ENCODE measurements at regions not wholly inside any gene's neighbourhood (a gene's known extent, or its start where the extent isn't known, plus 50 kb on each side); places are given as distances from the start of the nearest gene placed in this dataset.

DNA sequence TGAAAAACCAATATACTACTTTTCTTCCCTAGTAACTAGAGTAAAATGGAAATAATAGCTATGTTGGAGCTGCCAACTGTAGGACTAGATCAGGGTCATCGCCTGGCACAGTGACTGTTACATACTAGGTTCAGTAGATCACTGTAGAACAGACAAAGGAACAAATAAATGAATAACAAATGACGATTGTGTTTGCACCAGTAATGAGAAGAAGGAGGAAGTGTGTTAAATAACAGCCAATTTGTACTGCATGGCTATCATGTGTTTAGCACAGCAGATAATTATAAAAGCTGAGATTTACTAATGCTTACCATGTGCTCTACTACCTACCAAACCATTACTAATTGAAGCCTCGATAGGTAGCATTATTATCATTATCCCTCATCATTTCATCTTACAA, 85.3 kb upstream of the FXR1 start:
- DNase-seq, result no peak
- Histone ChIP-seq H3K9me3 (no peaks in the 10 kb centered on the region), H3K27ac (no peak overlapping the region), H3K36me3 (no peaks in the 10 kb centered on the region), H3K4me3 (no peak overlapping the region), H3K27me3 (no peaks in the 10 kb centered on the region), H3K4me1 (ENCODE audit: insufficient read depth) (no peaks in the 10 kb centered on the region)
- whole genome bisulfite sequencing, 3 donors, result 83 to 90% (median 84%) methylated on average over 3 of the region's 3 CpGs
- intact Hi-C loops (cut with DNase I), result no loop called here
- TF ChIP-seq EP300 (IDR thresholded peaks at IDR 0.05), result no peak
- no peak for TF ChIP-seq POLR2A (IDR thresholded peaks at IDR 0.05)
- TF ChIP-seq, protein P1, sequence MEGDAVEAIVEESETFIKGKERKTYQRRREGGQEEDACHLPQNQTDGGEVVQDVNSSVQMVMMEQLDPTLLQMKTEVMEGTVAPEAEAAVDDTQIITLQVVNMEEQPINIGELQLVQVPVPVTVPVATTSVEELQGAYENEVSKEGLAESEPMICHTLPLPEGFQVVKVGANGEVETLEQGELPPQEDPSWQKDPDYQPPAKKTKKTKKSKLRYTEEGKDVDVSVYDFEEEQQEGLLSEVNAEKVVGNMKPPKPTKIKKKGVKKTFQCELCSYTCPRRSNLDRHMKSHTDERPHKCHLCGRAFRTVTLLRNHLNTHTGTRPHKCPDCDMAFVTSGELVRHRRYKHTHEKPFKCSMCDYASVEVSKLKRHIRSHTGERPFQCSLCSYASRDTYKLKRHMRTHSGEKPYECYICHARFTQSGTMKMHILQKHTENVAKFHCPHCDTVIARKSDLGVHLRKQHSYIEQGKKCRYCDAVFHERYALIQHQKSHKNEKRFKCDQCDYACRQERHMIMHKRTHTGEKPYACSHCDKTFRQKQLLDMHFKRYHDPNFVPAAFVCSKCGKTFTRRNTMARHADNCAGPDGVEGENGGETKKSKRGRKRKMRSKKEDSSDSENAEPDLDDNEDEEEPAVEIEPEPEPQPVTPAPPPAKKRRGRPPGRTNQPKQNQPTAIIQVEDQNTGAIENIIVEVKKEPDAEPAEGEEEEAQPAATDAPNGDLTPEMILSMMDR (IDR thresholded peaks at IDR 0.05), result no peak

- no peaks in the 10 kb centered on the region for H3K27me3 ChIP-seq
- no peak overlapping the region for H3K4me3 ChIP-seq
- WGBS, 3 donors, result 92 to 93% (median 93%) methylated on average over 33 to 36 of the region's 36 CpGs
- no peaks in the 10 kb centered on the region for H3K9me3 ChIP-seq
- H3K36me3 ChIP-seq, result no peaks in the 10 kb centered on the region
- intact Hi-C loops (cut with DNase I), result no loop called here
- DNase-seq, result no peak
- TF ChIP-seq POLR2A (IDR thresholded peaks at IDR 0.05) (no peak), EP300 (IDR thresholded peaks at IDR 0.05) (no peak)
- TF ChIP-seq, protein P1 (IDR thresholded peaks at IDR 0.05), result no peak
- H3K27ac ChIP-seq, result no peak overlapping the region
- no peaks in the 10 kb centered on the region for H3K4me1 ChIP-seq (ENCODE audit: insufficient read depth)
Measured at GRCh38 chr3:180828001-180828720, 84.3 kb upstream of the FXR1 start.

DNA sequence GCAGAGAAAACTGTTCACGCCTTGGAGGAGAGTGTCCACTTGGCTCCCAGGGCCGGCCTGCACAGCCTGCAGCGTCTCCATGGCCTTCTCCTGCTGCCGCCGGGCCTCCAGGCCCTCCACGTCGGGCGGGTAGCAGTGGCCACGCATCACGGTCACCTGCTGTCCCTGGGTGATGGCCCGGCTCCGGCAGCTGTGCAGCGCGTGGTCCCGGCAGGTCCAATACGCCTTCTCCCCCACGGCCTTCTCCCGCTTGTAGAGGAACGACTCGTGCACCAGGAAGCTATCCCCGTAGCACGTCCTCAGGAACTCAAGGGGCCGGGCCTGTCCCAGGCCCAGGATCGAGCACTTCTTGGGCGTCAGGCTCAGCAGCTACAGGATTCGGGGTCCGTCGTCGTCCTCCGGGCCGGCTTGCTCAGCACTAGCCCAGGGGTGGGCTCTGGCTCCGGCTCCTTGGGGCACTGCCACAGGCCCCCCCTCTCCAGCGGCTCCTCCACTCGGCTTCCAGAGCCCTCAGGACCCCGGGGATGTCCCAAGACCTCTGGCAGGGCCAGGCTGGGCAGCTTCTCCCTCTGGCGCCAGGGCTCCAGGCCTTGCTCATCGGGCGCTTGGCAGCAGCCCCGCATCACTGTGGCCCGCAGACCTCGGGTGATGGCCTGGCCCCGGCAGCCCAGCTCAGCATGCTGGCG, 83.6 kb upstream of the FXR1 start:
- TF ChIP-seq EP300 (IDR thresholded peaks at IDR 0.05), result no peak
- TF ChIP-seq, protein P1 (IDR thresholded peaks at IDR 0.05), result no peak
- TF ChIP-seq POLR2A (IDR thresholded peaks at IDR 0.05), result no peak
- no peak for DNase-seq
- H3K4me1 ChIP-seq (ENCODE audit: insufficient read depth), result no peaks in the 10 kb centered on the region
- 94 to 95% (median 94%) methylated on average over 42 to 43 of the region's 43 CpGs for WGBS, 3 donors
- H3K27me3 ChIP-seq, result no peaks in the 10 kb centered on the region
- no peaks in the 10 kb centered on the region for H3K36me3 ChIP-seq
- intact Hi-C loops (cut with DNase I), result no loop called here
- H3K4me3 ChIP-seq, result no peak overlapping the region
- no peaks in the 10 kb centered on the region for H3K9me3 ChIP-seq
- no peak overlapping the region for H3K27ac ChIP-seq

GRCh38 chr3:180829409-180830405, 82.8 kb upstream of the FXR1 start:
- Histone ChIP-seq H3K27me3 (no peaks in the 10 kb centered on the region), H3K9me3 (no peaks in the 10 kb centered on the region), H3K36me3 (no peaks in the 10 kb centered on the region), H3K4me1 (ENCODE audit: insufficient read depth) (no peaks in the 10 kb centered on the region), H3K4me3 (no peak overlapping the region), H3K27ac (no peak overlapping the region)
- intact Hi-C loops (cut with DNase I), result no loop called here
- no peak for DNase-seq
- WGBS, 3 donors, result 92 to 93% (median 92%) methylated on average over 35 to 37 of the region's 37 CpGs
- no peak for TF ChIP-seq POLR2A (IDR thresholded peaks at IDR 0.05)
- TF ChIP-seq, protein P1 (IDR thresholded peaks at IDR 0.05), result no peak
- no peak for TF ChIP-seq EP300 (IDR thresholded peaks at IDR 0.05)
